Activated CD4-positive, alpha-beta T cell treated with anti-CD3 and anti-CD28 coated beads, Interleukin-2, amount 50 U/mL, for 4 hours (primary cell): ENCODE measurements at regions not wholly inside any gene's neighbourhood (a gene's known extent, or its start where the extent isn't known, plus 50 kb on each side); places are given as distances from the start of the nearest gene placed in this dataset.
"Not testable (repeated sequence)": the region's sequence is repeated elsewhere in the genome, so short reads cannot be mapped to it uniquely, and the experiment has no call there.

ENCODE experiments used
- DNase-seq, 2 experiments: peaks; one replicate each; pipeline ENCODE4 v3.0.0-alpha.2; 2020

DNA sequence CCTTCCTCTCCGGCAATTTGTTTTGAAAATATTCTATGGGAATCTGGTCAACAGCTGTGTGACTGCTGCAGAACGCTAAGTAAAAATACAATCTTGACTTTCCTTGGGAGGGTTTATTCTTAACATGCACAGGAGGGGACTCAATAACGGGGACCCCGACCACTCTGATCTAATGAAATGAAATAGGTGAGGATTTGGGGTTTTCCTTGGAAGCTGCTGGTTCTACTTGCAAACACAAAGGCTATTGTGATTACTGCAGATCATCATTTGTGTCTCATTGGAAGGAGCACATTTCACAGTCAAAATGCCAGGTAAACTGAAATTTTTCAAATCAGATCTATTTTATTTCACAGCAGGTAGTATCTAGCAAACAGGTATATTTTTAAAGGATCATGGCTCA is 366.1 kb downstream of the SHANK2 start:
- DNase-seq, result no peak

DNA sequence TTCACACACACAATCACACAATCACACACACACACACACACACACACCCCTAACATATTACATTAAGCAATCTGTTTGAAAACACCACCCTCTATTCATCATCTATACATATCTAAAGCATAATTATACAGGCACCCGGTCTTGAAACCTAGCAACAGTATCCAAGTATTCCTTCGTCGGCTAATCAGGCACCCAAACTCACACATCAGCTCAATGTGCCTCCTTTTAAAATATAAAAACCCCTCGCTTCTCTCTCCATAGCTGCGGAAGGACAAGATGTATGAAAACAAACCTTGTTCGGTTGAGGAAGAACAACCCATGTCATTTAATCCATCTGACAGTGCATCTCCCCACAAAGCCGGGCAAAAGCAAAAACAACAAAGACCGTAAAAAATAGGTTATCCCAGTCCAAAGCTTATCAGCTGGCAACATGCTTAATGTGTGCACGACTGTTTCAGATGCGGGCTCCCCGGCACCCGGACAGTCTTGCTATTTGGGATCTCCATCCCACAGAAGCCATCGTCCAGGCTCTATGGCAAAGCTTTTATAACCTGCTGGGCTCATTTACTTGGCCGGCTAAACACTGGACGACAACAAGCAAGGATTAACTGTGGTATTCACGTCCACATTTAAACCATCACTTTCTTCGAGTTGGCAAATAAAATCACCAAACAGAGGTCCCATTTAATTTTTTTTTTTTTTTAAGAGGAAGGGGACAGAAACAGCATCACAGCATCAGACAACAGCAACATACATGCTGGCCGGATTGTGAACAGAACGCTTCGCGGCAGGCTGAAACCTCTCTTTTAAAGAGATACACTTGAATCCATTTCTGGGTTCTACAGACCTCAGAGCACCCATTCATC is 365.5 kb downstream of the SHANK2 start:
- DNase-seq, result no peak

DNA sequence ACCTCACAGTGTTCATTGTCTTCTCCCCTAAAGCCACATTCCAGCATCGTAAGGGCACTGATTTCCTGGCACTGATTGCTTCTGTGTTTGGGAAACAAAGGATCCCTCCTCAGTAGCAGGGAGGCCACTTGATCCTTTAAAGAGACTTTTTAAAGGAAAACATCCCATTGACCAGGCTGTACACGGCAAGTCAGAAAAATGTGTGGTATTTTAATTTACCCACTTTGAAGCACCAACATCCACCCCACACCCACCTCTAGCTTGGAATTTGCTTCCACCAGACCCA is 364.9 kb downstream of the SHANK2 start:
- no peak for DNase-seq

DNA sequence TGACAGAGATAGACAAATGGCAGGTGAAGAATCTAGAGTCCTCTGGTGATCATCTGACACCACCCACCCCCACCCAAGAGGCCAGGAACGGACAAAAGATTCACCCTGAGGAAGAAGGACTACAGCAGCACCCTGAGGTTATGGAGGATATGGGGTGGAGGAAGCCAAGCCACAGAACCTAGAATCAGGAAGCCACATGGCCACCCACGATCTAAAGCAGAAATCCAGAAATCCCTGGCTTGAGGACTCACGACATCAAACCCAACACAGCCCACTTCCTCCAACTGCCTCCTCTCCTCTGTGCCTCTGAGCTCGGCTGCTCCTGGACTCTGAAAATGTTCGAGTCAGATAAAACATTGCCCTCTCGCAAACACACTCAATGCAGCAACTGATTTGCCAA is 364.3 kb downstream of the SHANK2 start:
- no peak for DNase-seq

DNA sequence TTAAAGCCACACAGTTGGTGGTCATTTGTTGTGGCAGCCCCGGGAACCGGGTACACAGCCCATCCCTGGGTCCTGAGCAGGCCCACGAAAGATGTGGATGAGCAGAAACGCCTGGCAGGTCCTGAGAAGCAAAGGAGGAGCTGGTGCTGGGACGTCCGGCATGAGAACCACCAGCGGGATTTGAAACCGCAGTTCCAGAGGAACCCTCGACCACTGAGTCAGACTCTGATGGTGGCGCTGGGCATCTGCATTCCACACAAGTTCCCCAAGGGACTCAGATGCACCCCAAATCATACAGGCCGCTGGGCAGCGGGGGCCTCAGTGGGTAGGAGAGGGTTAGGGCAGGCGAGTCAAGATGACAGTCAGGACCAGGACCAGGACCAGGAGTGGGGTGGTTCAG is 363.0 kb downstream of the SHANK2 start:
- DNase-seq, result no peak

DNA sequence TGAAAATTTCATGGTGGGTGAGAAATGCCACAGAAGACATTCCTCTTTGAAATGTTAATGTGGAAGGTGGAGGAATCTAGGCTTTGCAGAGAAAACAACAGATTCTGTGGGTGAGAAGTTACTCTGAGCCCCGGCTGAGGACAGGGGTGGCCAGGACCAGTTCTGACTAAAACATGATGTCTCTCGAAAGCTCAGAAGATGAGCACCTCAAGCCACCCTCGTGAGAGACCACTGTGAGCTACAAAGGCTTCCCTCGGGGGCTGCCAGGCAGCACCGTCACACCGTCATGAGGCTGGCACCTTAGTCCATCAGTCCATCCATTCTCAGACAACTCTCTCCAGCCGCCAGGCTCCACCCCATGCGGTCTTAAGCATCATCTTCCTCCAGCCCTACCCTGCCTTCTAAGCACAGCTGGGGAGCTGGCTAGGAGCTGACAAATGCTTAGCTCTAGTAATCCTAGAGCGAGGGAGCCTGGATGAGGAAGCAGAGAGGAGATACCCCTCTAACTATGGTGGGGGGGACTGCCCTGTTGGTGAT is 360.5 kb downstream of the SHANK2 start:
- no peak for DNase-seq

DNA sequence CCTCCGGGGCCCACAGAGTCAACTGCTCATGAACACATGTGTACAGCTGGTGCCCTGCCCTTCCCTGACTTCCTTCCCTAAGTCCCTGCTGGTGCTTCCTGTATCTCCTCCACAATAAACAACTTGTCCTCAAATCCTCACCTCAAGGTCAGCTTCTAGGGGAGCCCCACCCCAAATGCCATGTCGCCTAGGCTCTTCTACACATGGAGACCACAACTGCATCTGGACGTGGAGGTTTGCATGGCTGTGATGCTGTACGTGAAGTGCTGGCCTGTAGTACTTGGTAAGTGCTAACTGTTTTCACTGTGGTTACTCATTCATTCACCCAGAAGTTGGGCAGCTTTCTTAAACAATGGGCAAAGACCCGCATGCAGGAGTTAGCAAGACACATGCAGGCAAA is 359.5 kb downstream of the SHANK2 start:
- DNase-seq, result no peak

DNA sequence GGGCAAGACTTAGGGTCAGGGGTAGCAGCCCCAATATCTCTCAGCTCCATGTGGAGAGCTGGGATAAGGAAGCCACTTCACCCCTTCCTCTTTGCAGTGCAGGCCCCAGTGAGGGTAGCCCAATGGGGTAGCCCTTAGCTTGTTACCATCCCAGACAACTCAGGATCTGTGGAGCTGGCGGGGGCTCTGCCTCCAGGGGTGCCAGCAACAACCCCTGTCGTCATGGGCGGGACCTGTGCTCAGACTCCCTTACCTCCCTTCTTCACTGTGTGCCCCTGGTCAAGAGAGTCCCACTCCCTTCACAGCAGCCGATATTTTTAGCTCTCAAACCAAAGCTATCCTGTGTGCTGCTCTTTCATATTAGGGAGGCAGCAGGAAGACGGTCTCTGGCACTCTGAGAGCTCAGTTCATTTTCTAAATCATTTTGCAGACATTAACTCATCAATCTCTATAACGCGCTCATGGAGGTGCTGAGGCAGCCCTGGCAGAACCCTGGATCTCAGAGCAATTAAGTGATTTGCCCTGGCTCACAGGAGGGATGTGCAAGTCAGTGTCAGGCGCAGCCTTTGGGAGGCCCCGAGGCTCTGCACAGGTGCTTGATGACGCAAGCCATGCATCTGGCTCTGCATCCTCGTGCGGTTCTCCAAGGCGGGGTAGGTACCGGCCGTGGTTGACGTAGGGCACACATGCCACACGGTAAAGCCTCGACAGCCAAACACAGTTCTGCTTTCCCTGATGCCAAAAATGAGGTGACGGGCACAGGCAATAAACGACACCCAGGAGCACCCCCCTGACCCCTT is 357.6 kb downstream of the SHANK2 start:
- DNase-seq, result no peak

DNA sequence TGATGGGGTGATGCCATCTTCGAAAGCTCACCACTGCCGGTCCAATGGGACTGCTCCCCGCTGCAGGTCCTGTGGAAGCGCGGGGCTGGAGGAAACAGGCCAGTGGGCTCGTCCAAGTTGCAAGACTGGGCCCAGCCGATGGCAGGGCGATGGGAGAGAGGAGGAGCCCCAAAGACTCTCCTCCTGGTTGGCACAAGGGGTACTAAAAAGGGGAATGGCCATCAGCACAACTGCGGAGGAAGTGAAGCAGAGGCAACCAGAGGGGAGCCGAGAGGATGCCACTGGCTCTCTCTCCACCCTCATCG is 357.1 kb downstream of the SHANK2 start:
- DNase-seq, result no peak

DNA sequence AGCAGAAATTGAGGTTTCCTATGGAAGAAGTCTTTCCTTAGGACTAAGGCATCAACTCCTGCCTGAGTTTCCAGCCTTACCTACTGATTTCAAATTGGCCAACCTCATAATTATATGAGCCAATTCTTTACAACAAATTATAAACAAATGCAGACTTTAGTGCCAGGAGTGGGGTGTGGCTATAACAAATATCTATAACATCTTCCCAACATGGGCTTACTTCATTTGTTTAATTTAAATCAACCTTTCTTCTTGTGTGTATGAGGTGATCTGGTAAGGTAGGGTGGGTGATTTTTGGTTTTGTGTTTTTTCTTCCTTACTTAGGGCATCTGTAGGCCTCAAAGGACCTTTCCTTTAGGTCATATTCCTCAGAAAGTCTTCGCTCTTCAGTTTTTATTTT is 354.9 kb downstream of the SHANK2 start:
- no peak for DNase-seq

DNA sequence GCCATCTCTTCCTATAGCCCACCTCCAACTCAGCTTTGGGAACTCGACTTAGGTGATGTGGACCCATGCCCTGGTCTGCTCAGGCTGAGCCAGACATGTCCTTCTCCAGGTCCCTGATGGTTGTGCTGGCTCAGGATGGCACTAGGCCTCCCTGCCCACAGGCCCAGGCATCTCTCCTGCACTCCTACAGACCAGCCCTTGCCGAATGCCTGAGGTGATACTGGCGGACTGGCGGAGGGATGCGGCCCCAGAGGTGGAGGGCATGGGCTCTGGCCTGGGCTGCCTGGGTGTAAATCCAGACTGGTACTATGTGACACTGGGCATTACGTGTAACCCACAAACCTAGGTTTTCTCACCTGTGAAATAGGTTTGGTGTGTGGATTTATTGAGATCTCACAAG is 352.8 kb downstream of the SHANK2 start:
- no peak for DNase-seq

DNA sequence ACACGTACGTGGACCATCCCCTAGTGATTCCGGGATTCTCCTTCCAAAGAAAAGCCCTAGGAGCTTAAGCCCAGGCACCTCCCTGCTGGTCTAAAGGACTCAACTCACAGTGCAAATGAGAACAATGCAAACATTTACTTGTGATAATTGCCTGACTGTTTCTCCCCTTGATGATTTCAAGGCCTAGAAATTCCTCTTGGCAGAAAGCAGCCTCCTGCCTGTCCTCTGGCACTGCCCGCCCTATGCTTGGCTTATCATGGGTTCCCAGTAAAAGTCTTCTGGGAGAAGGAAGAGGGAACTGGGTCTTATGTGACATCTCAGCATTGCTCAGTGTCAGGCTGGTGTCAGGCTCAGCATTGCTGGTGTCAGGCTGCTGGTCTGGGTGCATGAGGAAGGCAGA is 351.8 kb downstream of the SHANK2 start:
- DNase-seq, result no peak

DNA sequence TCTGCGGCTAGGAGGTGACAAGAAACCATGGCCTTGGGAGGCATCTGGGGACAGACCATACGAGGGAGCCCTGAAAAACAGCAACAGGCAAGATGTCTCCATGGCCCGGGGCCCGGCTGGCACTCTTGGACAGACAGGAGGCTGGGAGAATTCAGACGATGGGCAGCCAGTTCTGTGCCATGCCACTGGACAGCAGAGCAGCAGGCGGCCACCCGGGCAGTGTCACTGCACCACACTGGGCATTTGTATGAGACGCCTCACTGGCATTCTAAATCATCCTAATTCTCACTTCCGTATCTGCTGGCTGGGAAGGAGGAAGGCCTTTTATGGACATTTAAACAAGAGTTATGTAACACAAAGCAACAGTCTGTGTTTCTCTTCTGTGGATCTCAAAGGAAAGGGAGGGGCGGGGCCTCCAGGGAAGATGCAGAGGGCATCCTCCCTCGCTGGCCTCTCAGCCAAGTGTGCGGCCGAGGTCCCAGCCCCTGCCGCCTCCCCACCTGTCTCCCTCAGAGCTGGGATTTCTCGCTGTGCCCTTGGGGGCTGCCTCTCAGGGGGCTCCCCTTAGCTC is 350.3 kb downstream of the SHANK2 start:
- DNase-seq, result no peak

DNA sequence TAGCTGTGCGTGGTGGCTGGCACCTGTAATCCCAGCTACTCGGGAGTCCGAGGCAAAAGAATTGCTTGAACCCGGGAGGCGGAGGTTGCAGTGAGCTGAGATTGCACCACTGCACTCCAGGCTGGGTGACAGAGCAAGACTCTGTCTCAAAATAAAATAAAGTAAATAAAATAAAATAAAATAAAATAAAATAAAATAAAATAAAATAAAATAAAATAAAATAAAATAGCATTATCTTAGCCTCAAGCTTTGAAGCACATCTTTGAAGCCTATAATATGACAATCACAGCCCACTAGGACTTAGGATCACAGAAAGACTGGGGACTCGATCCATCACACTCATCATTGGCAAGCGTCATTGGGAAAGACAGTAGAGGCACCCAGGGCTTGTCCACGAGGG is 349.1 kb downstream of the SHANK2 start:
- DNase-seq, result not testable (repeated sequence)

DNA sequence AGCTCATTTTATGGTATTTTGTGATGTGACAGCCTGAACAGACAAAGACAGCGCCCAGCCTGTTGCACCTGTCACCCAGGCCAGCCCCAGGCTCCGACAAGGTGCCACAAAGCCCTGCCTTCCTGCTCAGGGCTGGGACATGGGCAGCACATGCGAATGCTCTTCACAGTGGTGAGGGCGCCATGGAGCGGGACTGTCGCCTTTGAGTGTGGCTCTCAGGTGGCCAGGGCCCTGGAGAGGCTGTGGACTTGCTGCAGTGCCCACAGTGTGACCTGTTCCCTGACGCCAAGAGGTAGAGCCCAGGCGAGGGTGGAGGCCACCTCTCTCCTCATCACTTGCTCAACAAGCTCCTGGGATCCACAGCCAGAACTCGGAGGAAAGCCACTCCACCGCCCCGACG is 346.3 kb downstream of the SHANK2 start:
- DNase-seq, result no peak

DNA sequence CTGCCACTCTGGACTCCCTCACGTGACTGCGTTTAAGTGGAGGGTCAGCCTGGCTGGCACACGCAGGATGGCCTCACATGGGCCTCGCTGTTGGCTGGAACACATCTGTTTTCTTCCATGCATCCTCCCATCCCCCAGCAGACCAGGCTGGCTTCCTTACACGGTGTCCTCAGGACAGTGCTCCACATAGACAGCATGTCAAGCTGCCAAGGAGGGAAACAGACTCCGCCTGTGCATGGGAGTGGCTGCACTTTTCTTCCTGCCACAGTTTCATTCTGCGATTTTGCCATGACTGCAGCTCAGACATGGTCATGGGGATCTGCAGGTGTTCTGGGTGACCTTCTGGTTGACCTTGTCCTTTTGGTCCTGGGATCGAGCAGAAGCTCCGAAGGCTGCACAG is 344.2 kb downstream of the SHANK2 start:
- no peak for DNase-seq

DNA sequence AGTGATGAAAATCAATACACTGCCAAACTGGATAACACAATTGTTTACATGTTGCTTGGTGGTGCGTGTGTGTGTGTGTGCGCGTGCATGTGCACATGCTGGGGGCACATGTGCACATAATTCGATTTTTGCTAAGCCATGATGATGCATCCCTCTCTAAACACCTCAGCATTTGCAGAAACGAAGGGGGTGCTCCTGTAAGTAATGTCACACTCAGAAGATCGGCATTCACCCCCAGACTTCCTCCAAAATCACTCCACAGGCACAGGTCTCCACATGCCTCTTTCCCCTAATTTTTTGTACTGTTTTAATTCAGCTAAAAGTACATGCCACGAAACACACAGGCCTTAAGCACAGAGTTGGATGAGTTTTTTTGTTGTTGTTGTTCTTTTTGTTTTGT is 341.5 kb downstream of the SHANK2 start:
- DNase-seq, result no peak

DNA sequence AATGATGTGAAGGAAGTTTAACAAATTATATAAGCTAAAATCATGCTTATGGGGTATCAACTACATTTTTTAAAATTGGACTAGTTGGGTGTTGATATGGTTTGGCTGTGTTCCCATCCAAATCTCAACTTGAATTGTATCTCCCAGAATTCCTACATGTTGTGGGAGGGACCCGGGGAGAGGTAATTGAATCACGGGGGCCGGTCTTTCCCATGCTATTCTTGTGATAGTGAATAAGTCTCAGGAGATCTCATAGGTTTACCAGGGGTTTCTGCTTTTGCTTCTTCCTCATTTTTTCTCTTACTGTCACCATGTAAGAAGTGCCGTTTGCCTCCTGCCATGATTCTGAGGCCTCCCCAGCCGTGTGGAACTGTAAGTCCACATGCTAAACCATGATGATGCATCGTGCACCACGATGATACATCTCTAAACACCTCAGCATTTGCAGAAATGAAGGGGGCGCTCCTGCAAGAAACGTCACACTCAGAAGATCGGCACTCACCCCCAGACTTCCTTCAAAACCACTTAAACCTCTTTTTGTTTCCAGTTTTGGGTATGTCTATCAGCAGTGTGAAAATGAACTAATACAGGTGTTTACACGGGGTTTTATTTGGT is 340.0 kb downstream of the SHANK2 start:
- no peak for DNase-seq

DNA sequence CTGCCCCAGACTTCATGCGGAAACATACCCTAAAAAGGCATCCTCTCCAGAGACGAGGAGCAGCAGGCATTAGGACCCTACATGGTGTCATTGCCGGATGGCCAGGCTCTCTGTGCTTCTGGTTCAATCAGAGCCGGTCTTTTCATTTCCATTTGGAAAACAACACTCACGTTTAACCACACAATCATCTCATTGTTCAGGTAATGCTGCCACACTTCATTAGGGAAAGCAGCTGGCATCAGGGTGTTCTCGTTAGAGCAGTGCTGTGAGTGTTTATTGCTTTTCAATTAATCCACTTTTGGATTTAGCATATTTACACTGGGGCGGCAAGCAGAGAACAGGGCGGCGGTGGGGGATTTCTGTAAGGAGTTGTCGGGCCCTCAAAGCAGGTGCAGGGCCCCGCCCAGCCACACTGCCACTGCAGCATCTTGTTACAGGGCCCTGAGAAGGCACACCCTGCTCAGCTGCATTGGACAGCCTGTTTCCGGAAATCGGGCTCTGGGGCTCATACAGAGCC is 338.6 kb downstream of the SHANK2 start:
- no peak for DNase-seq

DNA sequence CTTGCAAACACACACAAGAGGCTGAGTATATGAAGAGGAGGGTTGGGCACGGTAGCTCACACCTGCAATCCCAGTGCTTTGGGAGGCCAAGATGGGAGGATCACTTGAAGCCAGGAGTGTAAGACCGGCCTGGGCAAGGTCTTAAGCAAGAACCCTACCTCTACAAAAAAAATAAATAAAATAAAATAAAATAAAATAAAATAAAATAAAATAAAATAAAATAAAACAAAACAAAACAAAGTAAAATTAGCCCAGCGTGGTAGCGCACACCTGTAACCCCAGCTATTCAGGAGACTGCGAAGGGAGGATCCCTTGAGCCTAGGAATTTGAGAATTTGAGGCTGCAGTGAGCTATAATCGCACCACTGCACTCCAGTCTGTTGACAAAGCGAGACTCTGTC is 337.9 kb downstream of the SHANK2 start:
- no peak for DNase-seq

DNA sequence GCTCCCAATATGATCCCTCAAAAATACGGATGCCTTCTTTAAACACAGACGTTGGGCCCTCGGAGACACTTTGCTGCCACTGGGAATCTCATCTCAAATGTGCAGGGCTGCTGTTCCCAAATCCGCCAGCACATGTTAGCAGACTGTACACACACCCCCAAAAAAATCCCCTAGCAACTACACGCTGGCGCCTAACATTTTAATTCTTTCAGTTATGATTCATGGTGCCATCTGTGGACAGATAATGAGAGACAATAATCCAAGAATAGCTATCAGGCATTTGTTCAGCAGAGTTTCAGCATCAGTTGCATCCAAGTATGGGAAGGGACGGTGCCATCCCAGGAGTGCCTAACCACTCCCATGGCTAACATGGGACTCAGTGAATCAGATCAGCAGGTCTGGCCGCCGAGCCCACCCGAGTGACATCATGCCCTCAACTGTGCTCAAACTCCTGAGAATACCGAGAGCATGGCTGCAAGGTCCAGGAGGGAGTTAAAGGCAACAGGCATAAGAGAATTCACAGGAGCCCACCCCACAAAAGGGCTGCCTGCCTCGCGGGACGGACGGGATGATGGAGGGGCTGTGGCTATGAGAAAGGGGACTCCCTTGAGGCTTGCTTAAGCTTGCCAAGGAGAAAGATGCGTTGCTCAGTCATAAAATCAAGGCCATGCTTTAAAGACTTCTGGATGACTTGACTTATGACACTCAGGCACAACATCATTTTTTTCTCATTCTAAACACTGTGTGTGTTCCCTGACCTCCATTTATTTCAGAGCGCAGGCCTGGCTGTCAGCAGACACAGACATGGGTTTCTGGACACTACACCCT is 337.0 kb downstream of the SHANK2 start:
- no peak for DNase-seq

DNA sequence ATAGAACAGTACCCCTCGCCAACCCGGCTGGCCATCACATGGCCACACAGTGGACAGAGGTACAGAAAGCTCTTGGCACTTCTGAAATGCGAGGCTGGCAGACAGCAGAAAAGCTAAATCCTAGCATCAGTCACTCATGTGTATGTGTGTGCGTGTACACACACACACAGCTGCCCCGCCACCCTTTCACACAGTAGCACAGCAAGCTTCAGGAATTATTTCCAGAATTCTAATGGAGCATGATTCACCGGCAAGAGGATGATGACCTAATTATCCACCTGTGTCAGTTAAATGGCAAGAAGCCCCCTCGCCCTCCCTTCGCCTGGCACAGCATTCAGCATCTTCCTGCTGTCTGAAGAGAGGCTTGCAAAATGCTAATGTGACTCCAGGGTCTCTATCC is 336.0 kb downstream of the SHANK2 start:
- DNase-seq, result no peak

DNA sequence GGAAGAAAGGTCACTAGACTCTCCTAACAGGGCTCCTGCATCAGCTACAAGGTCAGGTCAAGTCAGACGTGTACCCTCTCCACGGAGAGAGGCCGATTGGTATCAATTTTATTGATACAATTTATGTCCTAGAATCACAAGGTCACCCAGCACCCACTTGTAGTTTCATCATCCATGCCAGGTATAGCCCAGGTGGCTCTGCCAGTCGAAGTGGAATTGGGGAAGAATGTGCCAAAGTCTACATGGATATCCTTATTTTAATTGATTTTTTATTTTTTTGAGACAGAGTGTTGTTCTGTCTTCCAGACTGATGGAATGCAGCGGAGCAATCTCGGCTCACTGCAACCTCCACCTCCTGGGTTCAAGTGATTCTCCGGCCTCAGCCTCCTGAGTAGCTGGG is 334.1 kb downstream of the SHANK2 start:
- DNase-seq, result no peak
